ENCODE measurements at regions not wholly inside any gene's neighbourhood (a gene's known extent, or its start where the extent isn't known, plus 50 kb on each side); places are given as distances from the start of the nearest gene placed in this dataset.

DNA sequence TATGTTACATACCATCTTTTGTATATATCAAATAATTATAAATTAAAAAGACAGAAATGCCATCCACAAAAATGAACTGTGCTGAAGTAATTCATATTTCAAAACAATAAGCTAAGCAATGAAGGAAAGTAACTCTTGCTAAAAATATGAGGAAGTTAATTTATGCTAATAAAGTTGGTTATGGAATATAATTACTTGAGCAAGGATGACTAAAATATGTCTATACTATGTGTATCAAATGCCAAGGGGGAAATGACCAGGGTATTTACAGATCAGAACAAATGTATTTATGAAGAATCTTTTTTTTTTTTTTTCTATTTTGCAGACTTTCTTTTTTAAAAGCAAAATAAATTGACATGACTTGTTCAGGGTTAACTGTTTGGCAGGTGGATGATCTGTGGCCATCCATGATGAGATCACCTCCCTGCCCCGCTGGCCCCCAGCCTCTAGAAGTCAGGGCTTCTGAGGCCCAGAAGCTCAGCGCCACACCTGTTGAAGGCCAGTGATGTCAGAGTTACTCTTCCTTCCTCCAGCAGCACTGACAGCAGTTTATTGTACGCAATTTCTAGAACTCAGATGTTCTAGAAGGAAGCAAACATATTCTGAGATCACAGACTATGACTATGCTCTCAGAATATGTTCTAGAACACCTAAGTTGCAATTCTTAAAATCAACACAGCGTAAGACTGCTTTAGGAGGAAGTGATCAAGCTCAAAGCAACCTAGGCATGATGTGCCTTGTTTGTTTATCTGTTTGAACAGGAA lies 196.1 kb upstream of the KLF14 start:
- DNase-seq (ENCODE audit: low spot score), result no peak

DNA sequence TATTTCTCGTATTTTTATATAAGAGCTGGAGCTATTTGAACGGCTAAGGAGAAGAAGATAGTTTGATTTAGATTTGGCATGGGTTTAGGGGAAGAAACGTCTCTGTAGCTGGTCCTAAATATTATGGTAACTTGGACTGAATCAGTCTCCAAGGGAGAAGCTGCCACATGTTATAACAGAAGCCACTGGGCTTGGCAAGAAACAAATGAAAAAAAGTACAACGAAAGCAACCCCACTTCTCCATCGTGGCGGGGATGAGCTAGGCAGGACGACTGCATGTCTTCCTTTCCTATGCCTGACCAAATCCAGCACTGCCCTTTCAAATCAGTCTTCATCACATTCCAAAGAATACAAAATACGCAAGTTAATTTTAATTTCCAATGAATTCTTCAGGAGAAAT lies 196.7 kb upstream of the KLF14 start:
- DNase-seq (ENCODE audit: low spot score), result no peak

DNA sequence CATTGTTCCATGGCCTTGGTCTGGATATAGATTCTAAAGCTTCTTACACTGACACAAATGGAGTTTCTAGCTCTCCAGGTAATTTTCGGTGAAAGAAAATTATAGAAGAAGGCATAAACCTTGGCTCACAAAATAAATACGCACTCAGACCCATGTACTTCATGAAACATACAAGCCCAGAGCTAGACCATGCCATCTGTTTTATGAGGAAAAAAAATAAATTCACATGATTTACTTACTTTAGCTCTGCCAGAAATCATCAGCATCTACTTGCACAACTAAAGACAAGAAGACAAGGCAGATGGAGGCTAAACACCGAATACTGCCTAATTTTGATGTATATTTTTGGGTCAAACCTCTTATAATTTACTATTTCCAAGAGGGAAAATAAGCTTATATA lies 197.4 kb upstream of the KLF14 start:
- no peak for DNase-seq (ENCODE audit: low spot score)

DNA sequence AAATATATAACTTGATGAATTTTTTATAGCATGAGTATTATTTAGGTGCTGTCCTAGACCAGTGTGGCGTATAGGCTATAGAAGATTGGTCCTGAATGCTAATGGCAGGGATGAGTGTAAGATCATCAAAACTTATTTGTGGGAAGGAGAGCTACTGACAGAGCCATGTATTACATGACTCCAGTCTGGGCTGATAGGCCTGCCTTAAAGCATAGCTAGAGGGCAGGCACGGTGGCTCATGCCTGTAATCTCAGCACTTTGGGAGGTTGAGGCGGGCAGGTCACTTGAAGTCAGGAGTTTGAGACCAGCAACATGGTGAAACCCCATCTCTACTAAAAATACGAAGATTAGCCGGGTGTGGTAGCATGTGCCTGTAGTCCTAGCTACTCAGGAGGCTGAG lies 198.1 kb upstream of the KLF14 start:
- no peak for DNase-seq (ENCODE audit: low spot score)

DNA sequence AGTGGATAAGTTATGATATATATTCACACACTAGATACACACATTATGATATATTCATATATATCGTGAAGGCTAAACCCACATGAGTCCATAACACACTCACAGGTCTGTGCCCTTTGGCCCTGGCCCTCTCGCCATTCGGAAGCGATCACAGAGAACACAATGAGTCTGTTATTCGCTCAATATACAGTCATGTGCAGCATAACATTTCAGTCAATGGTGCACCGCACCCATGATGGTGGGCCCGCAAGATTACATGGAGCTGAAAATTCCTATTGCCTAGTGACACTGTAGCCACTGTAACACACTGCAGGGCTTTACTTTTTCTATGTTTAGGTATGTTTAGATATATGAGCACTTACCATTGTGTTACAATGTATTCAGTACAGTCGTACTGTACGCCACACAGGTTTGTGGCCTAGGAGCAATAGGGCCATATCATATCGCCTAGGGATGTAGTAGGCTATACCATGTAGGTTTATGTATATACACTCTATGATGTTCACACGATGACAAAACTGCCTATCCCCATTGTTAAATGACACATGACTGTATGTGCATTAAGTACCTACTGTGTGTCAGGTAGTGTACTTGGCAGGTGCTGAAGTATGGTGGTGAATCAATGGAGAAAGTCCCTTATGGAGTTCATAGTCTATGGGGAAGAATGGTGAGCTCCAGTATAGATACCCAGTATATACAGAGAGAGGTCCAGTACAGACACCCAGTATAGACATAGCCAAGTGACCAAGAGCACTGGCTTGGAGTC lies 198.8 kb upstream of the KLF14 start:
- no peak for DNase-seq (ENCODE audit: low spot score)

DNA sequence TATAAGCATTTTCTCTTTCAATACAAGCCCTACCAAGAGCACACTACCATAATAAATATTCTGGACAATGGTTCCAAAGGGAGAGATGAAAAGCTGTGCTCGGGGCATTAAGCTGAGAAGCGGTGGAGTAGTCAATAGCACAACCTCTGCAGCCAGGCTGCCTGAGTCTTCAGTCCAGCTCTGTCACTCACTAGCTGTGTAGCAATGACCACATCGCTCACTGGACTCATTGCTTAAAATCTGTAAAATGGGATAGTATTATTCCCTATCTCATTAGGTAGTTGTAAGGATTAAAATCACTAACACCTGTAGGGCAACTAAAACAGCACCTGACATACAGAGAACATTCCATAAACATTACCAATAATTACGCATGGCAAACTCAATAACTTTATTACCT lies 199.9 kb upstream of the KLF14 start:
- DNase-seq (ENCODE audit: low spot score), result no peak

DNA sequence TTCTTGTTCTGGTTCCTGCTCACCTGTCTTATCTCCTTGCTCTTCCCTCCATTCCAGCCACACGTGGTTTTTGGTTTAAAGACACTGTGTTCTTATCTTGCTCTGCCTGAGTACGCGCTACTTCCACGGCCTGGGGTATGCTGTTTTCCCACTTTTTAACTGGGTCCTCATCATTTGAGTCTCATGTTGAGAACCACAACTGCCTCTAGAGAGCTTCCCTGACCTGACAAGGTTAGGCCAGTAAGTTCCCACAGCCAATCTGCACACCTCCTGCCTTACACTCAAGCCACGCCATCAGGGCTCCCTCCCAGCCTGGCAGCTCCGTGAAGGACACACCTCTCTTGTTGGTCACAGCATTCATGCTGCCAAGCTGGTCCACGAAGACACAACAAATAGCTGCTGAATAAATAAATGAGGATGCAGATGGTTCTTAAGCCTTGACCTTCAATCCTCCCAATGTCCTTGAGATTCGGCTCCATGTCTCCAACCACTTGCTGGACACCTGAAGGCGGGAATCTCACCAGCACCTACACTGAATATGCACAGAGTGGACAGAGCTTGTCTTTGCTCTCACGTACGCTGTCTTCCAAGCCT lies 201.7 kb upstream of the KLF14 start:
- no peak for DNase-seq (ENCODE audit: low spot score)

DNA sequence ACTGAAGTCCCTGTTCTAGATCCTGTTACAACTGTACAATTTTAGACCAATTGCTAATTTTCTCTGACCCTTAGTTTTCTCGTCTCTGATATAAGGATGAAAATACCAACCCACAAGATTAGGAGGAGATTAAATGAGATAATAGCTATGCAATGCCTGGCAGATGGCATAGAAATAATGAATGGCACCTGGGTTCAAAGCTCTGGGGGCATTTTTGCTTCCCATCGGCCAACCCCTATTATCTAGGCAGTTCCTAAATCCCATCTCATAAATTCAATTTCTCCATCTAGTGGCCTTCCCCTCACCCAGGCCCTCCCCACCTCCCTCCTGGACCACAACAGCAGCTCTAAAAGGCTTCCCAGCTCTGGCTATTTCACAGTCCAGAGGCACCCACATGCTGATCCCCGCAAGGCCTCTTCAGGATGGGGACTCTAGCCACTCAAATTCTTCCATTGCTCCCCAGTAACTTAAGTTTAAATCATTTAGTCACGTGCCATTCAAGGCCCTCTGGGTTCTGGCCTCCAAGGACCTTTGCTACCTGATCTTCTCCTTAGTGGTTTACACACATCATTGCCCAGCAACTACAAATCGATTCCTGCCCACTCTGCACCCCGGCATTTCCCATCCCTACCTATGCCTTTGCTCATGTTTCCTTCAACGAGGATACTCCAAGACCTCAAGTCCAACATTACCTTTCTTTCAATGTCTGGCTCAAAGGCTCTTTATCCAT lies 202.4 kb upstream of the KLF14 start:
- no peak for DNase-seq (ENCODE audit: low spot score)

DNA sequence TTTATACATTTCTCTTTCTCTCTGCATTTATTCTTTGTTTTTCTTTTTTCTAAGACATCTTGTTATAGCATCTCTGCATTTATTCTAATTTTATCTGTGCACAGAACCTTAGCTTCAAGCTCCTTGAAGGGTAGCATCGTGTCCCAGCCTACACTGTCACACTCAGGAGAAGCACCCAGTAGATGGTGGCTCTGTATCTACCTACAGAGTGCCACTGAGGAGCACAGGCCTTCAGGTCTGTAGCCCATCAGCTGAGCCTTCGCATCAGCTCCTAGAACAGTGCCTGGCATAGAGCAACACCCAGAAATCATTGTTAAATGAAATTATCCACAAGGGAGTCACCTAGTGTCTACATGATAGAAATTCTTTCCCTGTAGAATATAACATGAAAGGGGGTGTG lies 203.0 kb upstream of the KLF14 start:
- DNase-seq (ENCODE audit: low spot score), result no peak

DNA sequence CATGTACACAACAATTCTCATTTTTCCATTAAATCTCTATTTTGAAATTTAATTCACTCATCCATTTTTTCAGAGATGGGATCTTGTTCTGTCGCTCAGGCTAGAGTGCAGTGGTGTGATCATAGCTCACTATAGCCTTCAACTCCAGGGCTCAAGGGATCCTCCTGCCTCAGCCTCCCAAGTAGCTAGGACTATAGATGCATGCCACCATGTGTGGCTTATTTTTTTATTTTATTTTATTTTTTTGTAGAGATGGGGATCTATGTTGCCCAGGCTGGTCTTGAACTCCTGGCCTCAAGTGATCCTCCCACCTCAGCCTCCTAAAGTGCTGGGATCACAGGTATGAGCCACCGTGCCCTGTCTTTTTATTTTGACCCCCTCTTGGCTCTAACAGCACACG lies 203.8 kb upstream of the KLF14 start:
- DNase-seq (ENCODE audit: low spot score), result no peak

DNA sequence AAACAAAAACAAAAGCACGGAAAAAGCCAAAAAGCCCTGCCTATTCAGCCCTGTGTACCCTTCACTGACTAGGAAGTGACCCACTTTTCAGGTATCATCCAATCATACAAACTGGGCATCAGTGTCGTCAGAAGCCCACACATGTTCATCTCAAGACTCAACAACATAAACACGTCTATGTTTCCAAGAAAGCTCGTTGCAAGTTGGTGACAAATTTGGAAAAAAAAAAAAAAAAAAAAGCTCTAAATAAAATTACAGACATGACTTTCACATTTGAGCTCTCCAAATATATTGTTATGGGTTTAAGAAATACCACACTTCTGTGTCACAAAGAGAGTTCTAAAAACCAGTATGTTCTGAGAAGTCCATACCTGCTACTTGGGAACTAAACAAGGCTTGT lies 204.7 kb upstream of the KLF14 start:
- DNase-seq (ENCODE audit: low spot score), result no peak

DNA sequence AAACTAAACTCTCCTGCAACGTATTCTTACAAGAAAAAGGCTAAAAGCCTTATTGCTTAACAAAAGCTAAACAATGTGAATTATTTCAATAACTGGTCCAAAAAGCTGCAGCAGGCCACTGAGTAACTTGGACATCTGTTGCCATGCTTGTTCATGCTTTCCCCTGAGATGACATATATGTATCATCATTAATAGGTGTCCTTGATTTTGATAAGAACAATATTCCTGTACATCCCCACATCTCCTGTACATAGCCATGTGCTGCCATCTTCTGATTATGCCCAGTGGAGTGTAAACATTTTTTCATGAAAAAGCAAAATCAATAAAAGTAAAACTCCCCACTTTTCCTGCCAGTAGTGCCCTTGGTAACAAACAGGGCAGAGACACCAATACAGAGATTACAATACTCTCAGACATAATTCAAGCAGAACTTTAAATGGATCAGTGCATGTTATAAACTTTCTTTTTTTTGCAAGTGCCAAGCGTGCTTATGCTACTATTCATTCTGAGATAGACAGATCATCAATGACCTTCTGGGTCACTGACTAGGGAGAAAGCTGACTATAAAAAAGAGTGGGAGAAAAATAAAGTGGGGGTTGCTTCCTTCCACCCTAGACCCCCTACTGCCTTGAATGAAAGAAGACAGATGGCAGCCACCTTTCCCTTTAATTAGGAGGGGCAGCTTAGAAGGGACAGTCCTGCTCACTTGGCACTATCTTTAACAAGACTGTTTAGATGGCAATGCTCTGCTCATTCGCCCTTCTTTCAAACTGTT lies 205.5 kb upstream of the KLF14 start:
- no peak for DNase-seq (ENCODE audit: low spot score)

DNA sequence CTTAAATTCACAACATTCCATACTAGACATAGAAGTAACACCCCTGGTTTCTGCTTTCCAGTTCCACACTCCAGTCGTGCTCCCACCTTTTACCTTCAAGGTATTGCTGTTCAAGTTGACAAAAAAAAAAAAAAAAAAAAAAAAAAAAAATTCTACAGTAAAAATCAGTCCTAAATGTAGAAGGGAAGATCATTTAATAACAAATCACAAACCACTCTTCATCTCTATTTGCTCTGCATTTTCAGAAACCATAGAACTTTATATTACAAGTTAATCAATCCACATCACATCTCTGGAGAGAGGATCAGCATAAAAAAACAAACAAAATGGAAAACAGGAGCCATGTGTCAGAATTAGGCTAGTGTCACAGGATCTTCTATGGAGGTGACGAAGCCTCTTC lies 206.3 kb upstream of the KLF14 start:
- no peak for DNase-seq (ENCODE audit: low spot score)

DNA sequence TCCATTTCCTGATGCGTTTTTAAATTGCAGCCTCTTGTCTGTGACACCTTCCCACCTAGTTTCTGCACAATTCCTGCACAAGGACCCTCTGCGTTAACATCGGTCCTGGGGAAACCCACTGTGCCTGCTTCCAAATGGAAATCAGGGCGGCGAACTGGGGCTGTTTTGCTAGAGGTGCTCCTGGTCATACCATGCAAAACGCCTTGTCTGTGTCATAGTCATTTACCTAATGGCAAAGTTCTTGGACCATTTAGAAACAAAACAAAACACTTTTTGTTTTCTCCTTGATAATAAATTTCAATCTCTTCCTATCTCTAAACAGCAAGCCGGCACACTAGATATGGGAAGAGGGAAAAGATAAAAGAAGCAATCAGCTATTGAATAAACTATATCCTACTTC lies 206.9 kb upstream of the KLF14 start:
- DNase-seq (ENCODE audit: low spot score), result no peak

DNA sequence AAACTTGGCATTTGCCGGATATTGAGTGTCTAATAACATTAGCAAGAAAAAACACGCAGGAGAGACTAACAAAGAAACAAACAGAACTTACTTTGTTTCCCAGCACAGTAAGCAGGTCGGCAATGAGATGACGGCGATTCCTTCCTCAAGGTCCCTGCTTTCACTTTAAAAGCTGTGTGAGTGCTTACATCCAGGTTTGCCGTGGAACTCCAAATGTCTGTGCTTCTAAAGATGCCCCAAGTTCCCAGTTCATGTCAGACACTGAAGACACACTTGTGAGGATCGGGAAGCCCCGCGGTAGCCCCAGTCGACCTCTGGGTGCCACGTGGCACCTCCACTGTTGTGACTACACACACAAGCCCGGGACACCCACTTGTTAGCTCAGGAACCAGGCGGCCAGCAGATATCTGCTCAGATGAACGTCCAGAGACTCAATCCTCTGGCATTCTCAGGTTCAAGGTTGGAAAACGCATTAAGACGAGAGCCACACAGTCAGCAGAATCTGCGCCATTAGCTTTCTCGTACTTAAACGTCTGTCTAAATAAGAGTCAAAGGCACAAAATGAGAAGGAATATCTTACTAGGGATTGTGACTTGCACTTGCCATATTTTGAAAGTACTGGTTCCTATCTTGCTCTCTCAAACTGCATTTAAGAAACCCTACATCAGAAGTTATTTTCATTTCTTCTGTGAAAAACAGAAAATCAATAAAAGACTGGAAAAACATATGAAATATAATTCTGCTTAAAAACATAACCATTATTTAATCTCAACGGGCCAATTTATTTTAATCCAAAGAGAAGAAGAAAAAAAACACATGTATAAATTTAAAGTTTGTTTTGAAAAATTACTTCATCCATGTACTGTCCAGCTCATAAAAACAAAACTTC lies 207.6 kb upstream of the KLF14 start:
- DNase-seq (ENCODE audit: low spot score), result peak; percentile 61

DNA sequence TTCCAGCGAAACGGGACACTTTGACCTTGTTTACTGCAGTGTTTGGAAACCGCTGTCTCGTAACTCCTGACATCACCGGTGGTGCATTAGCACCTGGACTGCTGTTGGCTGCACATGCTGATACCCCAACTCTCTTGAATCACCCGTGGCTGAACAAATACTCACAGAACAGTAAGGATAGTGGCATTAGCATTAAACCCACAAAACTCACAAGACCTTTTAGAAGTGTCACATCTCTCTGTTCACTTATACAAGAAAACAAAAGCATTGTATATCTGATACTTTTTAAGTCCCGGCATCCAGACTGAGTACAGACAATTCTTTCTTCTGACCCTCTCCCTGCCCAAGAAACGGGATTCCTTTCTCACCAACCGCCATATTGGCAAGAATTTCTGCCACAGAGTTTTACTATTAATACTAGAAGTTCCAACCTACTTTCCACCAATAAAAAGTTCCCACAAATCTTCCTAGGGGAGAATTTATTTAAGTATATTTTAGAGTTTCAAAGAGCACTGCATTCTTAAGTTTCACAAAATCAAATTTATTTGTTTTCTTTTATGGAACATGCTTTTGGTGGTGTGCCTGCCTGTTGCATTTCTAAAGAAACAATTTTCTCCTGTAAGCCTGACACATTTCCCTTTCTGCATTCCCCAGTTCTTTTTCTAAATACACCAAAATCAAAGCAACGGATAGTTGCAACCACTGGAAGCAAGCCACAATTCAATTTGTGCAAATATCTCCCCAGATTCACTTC lies 208.4 kb upstream of the KLF14 start:
- peak; percentile 48 for DNase-seq (ENCODE audit: low spot score)

DNA sequence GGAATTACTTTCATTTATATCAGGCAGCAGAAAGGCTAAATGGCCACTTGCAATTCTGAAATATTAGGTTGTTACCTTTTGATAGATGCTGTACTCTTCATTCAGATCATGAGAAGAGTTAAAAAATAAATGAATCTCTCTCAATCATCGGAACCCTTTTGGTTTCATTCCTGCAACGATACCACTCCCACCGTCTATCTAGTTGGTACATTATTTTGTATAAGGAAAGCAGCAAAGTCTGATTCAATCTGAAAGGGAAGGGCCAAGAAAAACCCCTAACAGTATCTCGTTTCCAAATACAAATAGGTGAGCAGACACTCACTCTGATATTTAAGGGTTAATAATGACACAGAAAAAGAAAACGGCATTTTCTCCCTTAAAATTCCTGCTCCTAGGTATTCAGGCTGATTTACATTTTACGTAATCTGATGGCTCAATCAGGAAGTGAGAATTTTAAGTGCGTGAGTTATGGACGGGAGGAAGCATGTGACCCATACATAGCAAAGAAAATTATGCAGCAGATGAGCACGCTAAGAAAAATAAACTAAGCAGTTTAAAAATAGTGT lies 209.4 kb upstream of the KLF14 start:
- DNase-seq (ENCODE audit: low spot score), result no peak

DNA sequence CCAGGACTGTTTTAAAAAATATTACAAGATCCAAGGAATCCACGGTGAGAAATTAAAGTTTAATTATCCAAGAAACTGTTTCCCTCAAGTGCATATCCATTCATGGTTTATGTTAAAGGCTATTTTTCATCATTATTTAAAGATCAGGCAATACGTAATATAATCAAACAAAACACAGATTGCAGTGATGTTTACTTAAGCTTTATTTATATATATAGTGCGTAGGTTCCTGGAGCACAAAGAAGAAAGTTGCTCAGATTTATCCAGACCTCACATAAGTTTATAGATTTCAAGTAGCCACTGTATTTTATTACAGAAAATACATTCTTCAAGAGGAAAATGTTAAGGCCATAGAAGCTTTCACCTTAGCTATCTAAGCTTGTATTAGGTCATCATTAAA lies 210.0 kb upstream of the KLF14 start:
- no peak for DNase-seq (ENCODE audit: low spot score)

DNA sequence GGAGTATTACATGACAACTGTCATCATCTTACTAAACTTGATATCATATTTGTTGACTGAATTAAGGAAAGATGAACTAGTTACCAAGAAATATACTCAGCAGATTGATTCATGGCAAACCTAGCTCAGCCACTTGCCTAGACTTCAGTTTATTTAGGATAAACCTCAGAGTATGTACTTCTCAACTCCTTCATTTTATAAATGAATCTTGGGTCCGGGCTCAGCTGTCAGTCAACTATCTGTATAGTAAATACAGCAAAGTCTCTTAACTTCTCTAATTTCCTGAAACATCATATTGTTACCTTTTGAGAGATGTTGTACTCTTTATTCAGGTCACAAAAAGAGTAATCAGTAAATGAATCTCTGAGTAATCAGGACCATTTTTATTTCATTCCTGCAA lies 211.0 kb upstream of the KLF14 start:
- no peak for DNase-seq (ENCODE audit: low spot score)

DNA sequence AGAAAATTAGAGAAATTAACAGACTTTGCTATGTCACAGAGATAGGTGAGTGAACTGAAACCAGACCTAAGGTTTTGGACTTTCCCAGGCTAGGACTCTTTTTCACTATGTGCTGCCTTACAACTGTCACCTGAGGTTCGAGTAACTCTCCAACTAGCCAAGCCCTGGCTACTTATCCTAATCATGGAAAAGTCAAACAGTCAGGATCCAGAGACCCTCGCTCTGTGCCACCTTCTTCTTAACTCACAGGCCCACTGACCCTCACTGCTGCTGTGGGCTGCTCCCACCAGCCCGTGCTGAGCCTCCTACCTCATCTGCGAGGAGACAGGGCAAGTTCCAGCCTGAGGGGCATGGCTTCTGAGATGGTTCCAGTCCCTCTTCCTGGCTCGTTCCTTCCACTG lies 211.4 kb upstream of the KLF14 start:
- no peak for DNase-seq (ENCODE audit: low spot score)

Data from mucosa of gallbladder (tissue), 1 donor.